ENCODE measurements at regions not wholly inside any gene's neighbourhood (a gene's known extent, or its start where the extent isn't known, plus 50 kb on each side); places are given as distances from the start of the nearest gene placed in this dataset.

GRCh38 chr7:153537271-153537670, 514.9 kb upstream of the DPP6 start:
- Histone ChIP-seq H3K27ac (ENCODE audit: low read depth, low read length) (no peak overlapping the region), H4K20me1 (ENCODE audit: insufficient read depth, low read length) (no peaks in the 10 kb centered on the region), H3K4me1 (ENCODE audit: insufficient read depth, low read length) (no peaks in the 10 kb centered on the region), H3K27me3 (ENCODE audit: insufficient read depth, low read length) (no peaks in the 10 kb centered on the region), H3K36me3 (ENCODE audit: insufficient read depth, low read length) (no peaks in the 10 kb centered on the region), H2AFZ (ENCODE audit: low read length) (no peak overlapping the region), H3K4me3 (ENCODE audit: insufficient read depth, low read length) (no peak overlapping the region), H3K9me3 (ENCODE audit: low read depth, low read length) (no peaks in the 10 kb centered on the region), H3K4me2 (ENCODE audit: insufficient read depth, low read length) (no peak overlapping the region), H3K79me2 (ENCODE audit: insufficient read depth, low read length) (no peaks in the 10 kb centered on the region)
- TF ChIP-seq CTCF (IDR thresholded peaks at IDR 0.05; ENCODE audit: extremely low read depth, low read depth, low read length), result no peak
- DNase-seq (ENCODE audit: insufficient read length, low spot score, missing footprints), result no peak

DNA sequence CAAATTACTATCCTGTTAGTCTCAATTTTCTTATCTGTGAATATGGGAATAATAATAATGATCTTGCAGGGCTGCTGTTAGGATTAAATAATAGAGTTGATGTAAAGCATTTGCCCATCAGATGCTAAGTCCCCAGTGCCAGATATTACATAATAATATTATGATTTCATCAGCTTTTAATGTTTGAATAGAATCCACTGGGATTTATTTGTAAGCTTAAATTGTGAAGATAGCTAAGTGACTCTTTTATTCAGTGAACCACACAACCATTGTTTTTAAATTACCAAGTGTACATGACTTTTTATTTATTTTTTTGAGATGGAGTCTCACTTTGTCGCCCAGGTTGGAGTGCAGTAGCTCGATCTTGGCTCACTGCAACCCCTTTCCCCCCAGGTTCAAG, 510.3 kb upstream of the DPP6 start:
- H2AFZ ChIP-seq (ENCODE audit: low read length), result no peak overlapping the region
- H3K27ac ChIP-seq (ENCODE audit: low read depth, low read length), result no peak overlapping the region
- TF ChIP-seq CTCF (IDR thresholded peaks at IDR 0.05; ENCODE audit: extremely low read depth, low read depth, low read length), result no peak

DNA sequence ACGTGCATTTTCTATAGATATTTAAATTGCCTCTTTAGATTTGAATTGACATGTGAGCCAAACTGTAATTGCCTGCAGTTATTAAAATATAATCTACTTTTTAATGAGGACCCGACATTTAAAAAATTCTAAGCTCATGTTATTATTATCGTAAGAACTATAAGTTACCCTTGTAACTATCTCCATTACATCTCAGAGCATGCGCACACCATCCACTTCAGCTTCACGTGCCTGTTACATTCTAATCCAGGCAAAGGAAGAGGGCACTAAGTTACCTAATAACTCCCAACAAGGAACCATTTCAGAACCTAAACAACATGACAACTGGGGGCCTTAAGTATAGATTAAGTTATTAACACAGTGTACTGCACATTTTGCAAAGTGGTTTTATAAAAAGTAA, 509.0 kb upstream of the DPP6 start:
- Histone ChIP-seq H3K4me1 (ENCODE audit: insufficient read depth, low read length) (no peaks in the 10 kb centered on the region), H3K4me2 (ENCODE audit: insufficient read depth, low read length) (no peak overlapping the region), H3K79me2 (ENCODE audit: insufficient read depth, low read length) (no peaks in the 10 kb centered on the region), H3K9me3 (ENCODE audit: low read depth, low read length) (peaks cover 3% of the 10 kb centered on the region), H3K27ac (ENCODE audit: low read depth, low read length) (no peak overlapping the region), H3K4me3 (ENCODE audit: insufficient read depth, low read length) (no peak overlapping the region), H3K36me3 (ENCODE audit: insufficient read depth, low read length) (no peaks in the 10 kb centered on the region), H4K20me1 (ENCODE audit: insufficient read depth, low read length) (no peaks in the 10 kb centered on the region), H2AFZ (ENCODE audit: low read length) (no peak overlapping the region), H3K27me3 (ENCODE audit: insufficient read depth, low read length) (no peaks in the 10 kb centered on the region)
- TF ChIP-seq CTCF (IDR thresholded peaks at IDR 0.05; ENCODE audit: extremely low read depth, low read depth, low read length), result no peak
- DNase-seq (ENCODE audit: insufficient read length, low spot score, missing footprints), result no peak

More for the DNA sequence above, 510.3 kb upstream of the DPP6 start:
- H3K4me1 ChIP-seq (ENCODE audit: insufficient read depth, low read length), result no peaks in the 10 kb centered on the region
- H3K4me3 ChIP-seq (ENCODE audit: insufficient read depth, low read length), result no peak overlapping the region
- peaks cover 3% of the 10 kb centered on the region for H3K9me3 ChIP-seq (ENCODE audit: low read depth, low read length)
- no peaks in the 10 kb centered on the region for H3K36me3 ChIP-seq (ENCODE audit: insufficient read depth, low read length)
- no peak for DNase-seq (ENCODE audit: insufficient read length, low spot score, missing footprints)
- H3K27me3 ChIP-seq (ENCODE audit: insufficient read depth, low read length), result no peaks in the 10 kb centered on the region
- H3K79me2 ChIP-seq (ENCODE audit: insufficient read depth, low read length), result no peaks in the 10 kb centered on the region
- no peaks in the 10 kb centered on the region for H4K20me1 ChIP-seq (ENCODE audit: insufficient read depth, low read length)
- H3K4me2 ChIP-seq (ENCODE audit: insufficient read depth, low read length), result no peak overlapping the region

GRCh38 chr7:153550173-153550572, 502.0 kb upstream of the DPP6 start:
- no peaks in the 10 kb centered on the region for H4K20me1 ChIP-seq (ENCODE audit: insufficient read depth, low read length)
- peaks cover 2% of the 10 kb centered on the region for H3K9me3 ChIP-seq (ENCODE audit: low read depth, low read length)
- H3K4me2 ChIP-seq (ENCODE audit: insufficient read depth, low read length), result no peak overlapping the region
- H3K27me3 ChIP-seq (ENCODE audit: insufficient read depth, low read length), result no peaks in the 10 kb centered on the region
- no peak for DNase-seq (ENCODE audit: insufficient read length, low spot score, missing footprints)
- H3K4me1 ChIP-seq (ENCODE audit: insufficient read depth, low read length), result no peaks in the 10 kb centered on the region
- no peak overlapping the region for H3K4me3 ChIP-seq (ENCODE audit: insufficient read depth, low read length)
- no peak overlapping the region for H3K27ac ChIP-seq (ENCODE audit: low read depth, low read length)
- no peak for TF ChIP-seq CTCF (IDR thresholded peaks at IDR 0.05; ENCODE audit: extremely low read depth, low read depth, low read length)
- no peak overlapping the region for H2AFZ ChIP-seq (ENCODE audit: low read length)
- H3K79me2 ChIP-seq (ENCODE audit: insufficient read depth, low read length), result no peaks in the 10 kb centered on the region
- H3K36me3 ChIP-seq (ENCODE audit: insufficient read depth, low read length), result no peaks in the 10 kb centered on the region

Measured in osteoblast (primary cell).